ENCODE measurements at regions not wholly inside any gene's neighbourhood (a gene's known extent, or its start where the extent isn't known, plus 50 kb on each side); places are given as distances from the start of the nearest gene placed in this dataset.

DNA sequence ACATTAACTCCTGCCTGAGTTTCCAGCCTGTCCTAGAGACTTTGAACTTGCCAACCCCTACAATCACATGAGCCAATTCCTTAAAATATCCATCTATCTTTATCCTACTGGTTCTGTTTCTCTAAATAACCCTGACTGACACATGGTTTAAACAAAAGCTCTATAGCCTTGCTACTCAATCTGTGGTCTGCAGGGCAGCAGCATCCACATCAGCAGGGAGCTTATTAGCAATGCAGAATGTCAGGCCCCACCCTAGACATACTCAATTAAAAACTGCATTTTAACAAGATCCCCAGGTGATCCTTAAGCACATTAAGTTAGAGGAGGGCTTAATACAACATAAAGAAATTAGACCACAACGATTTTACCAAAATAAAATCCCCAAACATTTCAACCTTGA lies 108.3 kb upstream of the CPSF6 start:
- Mint-ChIP-seq H3K36me3 (no peaks in the 10 kb centered on the region), H3K27me3 (no peaks in the 10 kb centered on the region), H3K4me3 (no peak overlapping the region), H3K9me3 (no peaks in the 10 kb centered on the region), H3K4me1 (no peaks in the 10 kb centered on the region), H3K27ac (no peak overlapping the region)
- no peak for ATAC-seq (replicated peaks)
- DNase-seq, result no peak

DNA sequence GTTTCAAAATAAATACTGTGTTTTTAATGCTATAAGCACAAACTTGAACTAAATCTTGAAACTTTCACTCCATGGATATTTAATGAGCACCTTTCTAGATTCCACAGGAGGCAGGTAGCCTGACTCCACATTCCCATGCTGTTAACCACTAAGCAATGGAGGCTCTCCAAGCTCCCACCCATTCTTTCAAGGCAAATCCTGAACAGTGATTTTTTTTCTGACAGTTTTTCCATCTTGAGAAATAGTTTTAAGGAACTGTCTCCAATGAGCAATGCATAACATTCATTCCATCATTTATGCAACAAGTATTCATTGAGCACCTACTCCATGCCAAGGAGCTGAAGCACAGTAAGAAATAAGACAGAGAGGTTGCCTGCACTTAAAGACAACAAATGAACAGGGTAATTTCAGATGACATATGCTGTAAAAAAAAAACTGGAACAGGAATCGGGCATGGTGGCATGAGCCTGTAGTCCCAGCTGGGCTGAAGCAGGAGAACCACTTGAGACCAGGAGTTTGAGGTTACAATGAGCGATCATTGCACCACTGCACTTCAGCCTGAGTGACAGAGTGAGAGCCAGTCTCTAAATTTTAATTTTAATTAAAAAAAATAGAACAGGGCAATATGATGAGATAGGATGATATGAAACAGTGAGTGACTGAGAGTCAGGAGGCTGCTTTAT lies 102.3 kb upstream of the CPSF6 start:
- DNase-seq, result no peak
- H3K4me1 Mint-ChIP-seq, result no peaks in the 10 kb centered on the region
- no peak overlapping the region for H3K4me3 Mint-ChIP-seq
- H3K9me3 Mint-ChIP-seq, result peaks cover 6 to 14% of the 10 kb centered on the region in 2 donors
- H3K36me3 Mint-ChIP-seq, result peaks cover 0 to 14% of the 10 kb centered on the region in 2 donors
- H3K27ac Mint-ChIP-seq, result no peak overlapping the region
- H3K27me3 Mint-ChIP-seq, result peaks cover 0 to 5% of the 10 kb centered on the region in 2 donors
- ATAC-seq (replicated peaks), result no peak

DNA sequence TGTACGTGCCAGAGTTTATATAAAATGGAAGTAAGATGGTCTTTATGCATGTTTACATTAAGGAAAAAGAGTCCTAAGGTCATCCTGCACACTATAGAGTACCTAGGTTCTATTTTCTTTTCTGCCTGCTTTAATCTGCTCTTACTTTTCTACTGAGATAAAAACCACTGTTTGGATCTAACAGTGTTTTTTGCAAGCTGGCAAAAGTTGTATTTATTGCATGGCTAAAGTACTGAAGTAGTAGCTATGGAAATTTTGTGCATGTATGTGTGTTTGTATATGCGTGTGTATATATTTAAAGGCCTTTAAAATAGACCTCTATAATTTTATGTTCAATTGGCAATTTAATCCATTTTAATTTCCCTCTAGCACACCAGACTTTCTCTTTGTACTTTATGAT lies 98.3 kb upstream of the CPSF6 start:
- H3K4me1 Mint-ChIP-seq, result no peaks in the 10 kb centered on the region
- ATAC-seq (replicated peaks), result no peak
- H3K9me3 Mint-ChIP-seq, result peaks cover 6 to 14% of the 10 kb centered on the region in 2 donors
- peaks cover 0 to 5% of the 10 kb centered on the region in 2 donors for H3K27me3 Mint-ChIP-seq
- no peak overlapping the region for H3K4me3 Mint-ChIP-seq
- peaks cover 0 to 14% of the 10 kb centered on the region in 2 donors for H3K36me3 Mint-ChIP-seq
- no peak overlapping the region for H3K27ac Mint-ChIP-seq
- DNase-seq, result no peak

GRCh38 chr12:69149270-69149669 lies 90.1 kb upstream of the CPSF6 start:
- Mint-ChIP-seq H3K27ac (no peak overlapping the region), H3K4me3 (no peak overlapping the region), H3K4me1 (peaks cover 0 to 1% of the 10 kb centered on the region in 2 donors), H3K27me3 (no peaks in the 10 kb centered on the region), H3K36me3 (peaks cover 0 to 3% of the 10 kb centered on the region in 2 donors), H3K9me3 (no peaks in the 10 kb centered on the region)
- ATAC-seq (replicated peaks) (no peak), DNase-seq (no peak)

DNA sequence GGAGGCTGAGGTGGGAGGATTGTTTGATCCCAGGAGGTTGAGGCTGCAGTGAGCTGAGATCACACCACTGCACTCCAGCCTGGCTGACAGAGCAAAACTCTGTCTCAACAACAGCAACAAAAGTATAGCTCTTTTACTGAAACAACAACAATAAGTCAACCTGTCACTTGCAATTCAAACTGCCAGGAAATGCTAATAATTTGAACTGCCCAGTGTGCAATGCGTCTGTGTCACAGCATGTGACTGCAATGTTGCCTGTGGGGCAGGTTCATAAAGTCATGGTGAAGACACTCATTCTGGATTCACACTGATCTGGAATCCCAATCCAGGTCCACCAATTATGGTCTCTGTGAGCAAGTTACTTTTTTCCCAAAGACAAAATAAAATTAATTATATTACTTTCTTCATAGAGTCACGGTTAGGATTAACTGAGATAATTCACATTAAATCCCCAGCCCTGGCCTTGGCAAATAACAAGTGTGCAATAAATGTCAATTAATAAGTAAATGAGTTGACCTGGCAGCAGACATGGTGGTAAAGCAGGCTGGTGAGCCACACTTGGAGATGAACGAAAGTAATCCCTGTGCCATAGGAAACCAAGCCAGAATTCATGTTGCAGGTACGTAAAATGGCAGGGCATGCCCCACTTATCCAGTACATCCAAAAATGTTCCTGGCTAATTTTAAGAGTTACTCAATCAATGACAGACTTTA lies 89.1 kb upstream of the CPSF6 start:
- Mint-ChIP-seq H3K27me3 (no peaks in the 10 kb centered on the region), H3K27ac (no peak overlapping the region), H3K36me3 (peaks cover 0 to 3% of the 10 kb centered on the region in 2 donors), H3K4me1 (peaks cover 6 to 10% of the 10 kb centered on the region in 2 donors), H3K4me3 (no peak overlapping the region), H3K9me3 (no peaks in the 10 kb centered on the region)
- ATAC-seq (replicated peaks), result no peak
- no peak for DNase-seq

DNA sequence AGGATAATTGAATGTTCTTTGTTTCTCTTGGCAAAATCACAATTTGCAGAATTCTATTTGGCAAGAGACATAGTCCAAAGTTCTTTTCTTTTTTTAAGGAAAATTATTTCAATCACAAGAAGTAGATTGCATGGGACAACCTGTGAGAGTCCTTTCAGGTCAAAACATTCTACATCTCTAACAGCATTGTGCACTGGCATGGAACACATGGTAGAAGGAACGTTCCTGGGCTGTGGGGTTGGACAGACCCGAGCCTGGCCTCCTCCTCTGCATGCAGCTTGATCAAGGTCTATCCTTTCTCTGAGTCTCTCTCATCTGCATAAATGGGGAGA lies 88.6 kb upstream of the CPSF6 start:
- H3K27ac Mint-ChIP-seq, result no peak overlapping the region
- DNase-seq, result no peak
- peaks cover 6 to 10% of the 10 kb centered on the region in 2 donors for H3K4me1 Mint-ChIP-seq
- H3K4me3 Mint-ChIP-seq, result no peak overlapping the region
- H3K36me3 Mint-ChIP-seq, result peaks cover 0 to 3% of the 10 kb centered on the region in 2 donors
- no peak for ATAC-seq (replicated peaks)
- H3K27me3 Mint-ChIP-seq, result no peaks in the 10 kb centered on the region
- H3K9me3 Mint-ChIP-seq, result no peaks in the 10 kb centered on the region

GRCh38 chr12:69151254-69151764 lies 88.1 kb upstream of the CPSF6 start:
- DNase-seq (no peak), ATAC-seq (replicated peaks) (no peak)
- Mint-ChIP-seq H3K36me3 (peaks cover 0 to 3% of the 10 kb centered on the region in 2 donors), H3K9me3 (no peaks in the 10 kb centered on the region), H3K4me1 (peaks cover 6 to 10% of the 10 kb centered on the region in 2 donors), H3K27me3 (no peaks in the 10 kb centered on the region), H3K27ac (no peak overlapping the region), H3K4me3 (no peak overlapping the region)

GRCh38 chr12:69154585-69155363 lies 84.6 kb upstream of the CPSF6 start:
- peaks cover 0 to 3% of the 10 kb centered on the region in 2 donors for H3K36me3 Mint-ChIP-seq
- ATAC-seq (replicated peaks) (peak; percentile 68 to 69), DNase-seq (peak; percentile 45)
- H3K9me3 Mint-ChIP-seq, result no peaks in the 10 kb centered on the region
- no peak overlapping the region for H3K27ac Mint-ChIP-seq
- no peak overlapping the region for H3K4me3 Mint-ChIP-seq
- H3K27me3 Mint-ChIP-seq, result peaks cover 0 to 3% of the 10 kb centered on the region in 2 donors
- H3K4me1 Mint-ChIP-seq, result peaks cover 6 to 19% of the 10 kb centered on the region in 2 donors

DNA sequence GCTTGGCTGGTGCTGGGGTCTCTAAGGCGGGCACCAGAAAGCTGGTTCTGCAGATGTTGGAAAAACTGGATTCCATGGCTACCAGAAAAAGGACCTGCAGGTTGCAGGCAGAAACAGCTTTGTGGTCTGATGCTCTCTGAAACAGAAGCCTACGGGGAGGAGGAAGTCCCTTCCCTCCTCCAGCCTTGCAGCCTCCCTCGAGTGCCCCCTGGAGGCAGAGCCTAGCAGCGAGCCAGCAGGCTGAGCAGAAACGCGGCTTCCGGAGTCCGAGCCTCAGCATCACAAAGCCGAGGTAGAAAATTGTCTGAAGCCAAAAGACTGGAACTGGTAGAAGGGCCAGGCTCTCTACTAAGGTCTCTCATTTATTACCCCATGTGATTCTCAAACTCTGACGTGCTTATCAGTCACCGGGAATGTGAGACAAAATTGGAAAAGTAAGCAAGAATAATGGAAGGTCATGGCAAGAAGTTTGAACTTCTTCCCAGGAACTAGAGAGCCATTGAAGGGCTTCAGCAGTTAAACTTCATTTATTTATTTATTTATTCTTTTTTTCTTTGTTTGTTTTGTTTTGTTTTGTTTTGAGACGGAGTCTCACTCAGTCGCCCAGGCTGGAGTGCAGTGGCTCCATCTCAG lies 82.2 kb upstream of the CPSF6 start:
- peak; percentile 92 to 94 for ATAC-seq (replicated peaks)
- Mint-ChIP-seq H3K27ac (peak overlapping the region; percentile 76), H3K4me3 (peak overlapping the region; percentile 66 to 70), H3K4me1 (peaks cover 8 to 19% of the 10 kb centered on the region in 2 donors), H3K36me3 (peaks cover 0 to 3% of the 10 kb centered on the region in 2 donors), H3K27me3 (peaks cover 0 to 3% of the 10 kb centered on the region in 2 donors), H3K9me3 (no peaks in the 10 kb centered on the region)
- peak; percentile 87 for DNase-seq

GRCh38 chr12:69161829-69162228 lies 77.5 kb upstream of the CPSF6 start:
- Mint-ChIP-seq H3K27ac (no peak overlapping the region), H3K27me3 (peaks cover 0 to 3% of the 10 kb centered on the region in 2 donors), H3K36me3 (no peaks in the 10 kb centered on the region), H3K4me3 (no peak overlapping the region), H3K4me1 (peaks cover 2 to 5% of the 10 kb centered on the region in 2 donors), H3K9me3 (no peaks in the 10 kb centered on the region)
- ATAC-seq (replicated peaks), result peak; percentile 69 to 71
- DNase-seq, result no peak

GRCh38 chr12:69163681-69164362 lies 75.5 kb upstream of the CPSF6 start:
- no peak overlapping the region for H3K4me3 Mint-ChIP-seq
- no peak overlapping the region for H3K27ac Mint-ChIP-seq
- no peak for DNase-seq
- H3K4me1 Mint-ChIP-seq, result peaks cover 0 to 2% of the 10 kb centered on the region in 2 donors
- peaks cover 0 to 1% of the 10 kb centered on the region in 2 donors for H3K27me3 Mint-ChIP-seq
- no peaks in the 10 kb centered on the region for H3K36me3 Mint-ChIP-seq
- H3K9me3 Mint-ChIP-seq, result no peaks in the 10 kb centered on the region
- no peak for ATAC-seq (replicated peaks)

DNA sequence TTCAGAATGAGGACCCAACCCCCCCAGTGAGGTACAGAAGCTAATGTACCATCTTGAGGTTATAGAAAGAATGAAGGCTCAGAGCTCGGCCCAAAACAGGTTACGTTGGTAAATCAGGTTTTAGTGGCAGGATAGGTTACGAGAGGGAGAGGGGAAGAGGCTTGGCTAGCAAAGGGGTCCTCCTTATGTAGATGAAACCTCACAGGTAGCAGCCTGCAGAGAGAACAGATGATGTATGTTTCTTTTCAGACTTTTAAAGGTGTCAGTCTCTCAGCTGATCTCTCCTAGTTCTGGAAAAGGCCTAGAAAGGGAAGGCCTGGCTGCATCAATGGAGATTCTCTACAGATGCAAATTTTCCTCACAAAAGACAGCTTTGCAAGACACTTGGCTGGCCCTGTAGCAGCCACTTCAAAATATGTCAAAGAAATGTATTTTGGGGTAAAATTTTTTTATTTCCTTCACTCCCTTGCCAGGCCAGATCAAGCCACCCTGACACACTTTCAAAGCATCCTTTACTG lies 71.7 kb upstream of the CPSF6 start:
- no peak overlapping the region for H3K27ac Mint-ChIP-seq
- H3K4me1 Mint-ChIP-seq, result no peaks in the 10 kb centered on the region
- ATAC-seq (replicated peaks) (no peak), DNase-seq (no peak)
- no peaks in the 10 kb centered on the region for H3K27me3 Mint-ChIP-seq
- no peak overlapping the region for H3K4me3 Mint-ChIP-seq
- no peaks in the 10 kb centered on the region for H3K36me3 Mint-ChIP-seq
- H3K9me3 Mint-ChIP-seq, result no peaks in the 10 kb centered on the region

DNA sequence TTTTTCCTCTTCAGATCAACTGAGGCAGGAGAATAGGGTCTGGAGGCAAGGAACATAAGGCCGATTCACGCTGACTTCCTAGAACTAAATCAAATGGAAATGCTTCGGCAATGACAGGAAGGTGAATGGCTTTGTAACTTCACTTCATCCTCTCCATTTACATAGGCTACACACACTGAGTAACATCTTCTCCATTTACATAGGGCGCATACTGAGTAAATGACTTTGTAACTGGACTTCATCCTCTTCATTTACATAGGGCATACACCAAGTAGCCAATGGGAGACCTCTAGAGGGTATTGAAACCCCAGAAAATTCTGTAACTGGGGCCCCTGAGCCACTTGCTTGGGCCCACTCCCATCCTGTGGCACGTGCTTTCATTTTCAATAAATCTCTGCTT lies 71.0 kb upstream of the CPSF6 start:
- no peaks in the 10 kb centered on the region for H3K4me1 Mint-ChIP-seq
- no peaks in the 10 kb centered on the region for H3K9me3 Mint-ChIP-seq
- no peak overlapping the region for H3K27ac Mint-ChIP-seq
- no peaks in the 10 kb centered on the region for H3K27me3 Mint-ChIP-seq
- ATAC-seq (replicated peaks), result no peak
- no peak for DNase-seq
- H3K36me3 Mint-ChIP-seq, result no peaks in the 10 kb centered on the region
- no peak overlapping the region for H3K4me3 Mint-ChIP-seq
